UCSD-AML1 (cell line): ENCODE measurements at regions not wholly inside any gene's neighbourhood (a gene's known extent, or its start where the extent isn't known, plus 50 kb on each side); places are given as distances from the start of the nearest gene placed in this dataset.
"Not testable (repeated sequence)": the region's sequence is repeated elsewhere in the genome, so short reads cannot be mapped to it uniquely, and the experiment has no call there.

ENCODE experiments used
- DNase-seq: peaks from one replicate; lab custom pipeline; 2025; ENCODE audit not compliant: unreplicated experiment; lab: John Stamatoyannopoulos, UW

DNA sequence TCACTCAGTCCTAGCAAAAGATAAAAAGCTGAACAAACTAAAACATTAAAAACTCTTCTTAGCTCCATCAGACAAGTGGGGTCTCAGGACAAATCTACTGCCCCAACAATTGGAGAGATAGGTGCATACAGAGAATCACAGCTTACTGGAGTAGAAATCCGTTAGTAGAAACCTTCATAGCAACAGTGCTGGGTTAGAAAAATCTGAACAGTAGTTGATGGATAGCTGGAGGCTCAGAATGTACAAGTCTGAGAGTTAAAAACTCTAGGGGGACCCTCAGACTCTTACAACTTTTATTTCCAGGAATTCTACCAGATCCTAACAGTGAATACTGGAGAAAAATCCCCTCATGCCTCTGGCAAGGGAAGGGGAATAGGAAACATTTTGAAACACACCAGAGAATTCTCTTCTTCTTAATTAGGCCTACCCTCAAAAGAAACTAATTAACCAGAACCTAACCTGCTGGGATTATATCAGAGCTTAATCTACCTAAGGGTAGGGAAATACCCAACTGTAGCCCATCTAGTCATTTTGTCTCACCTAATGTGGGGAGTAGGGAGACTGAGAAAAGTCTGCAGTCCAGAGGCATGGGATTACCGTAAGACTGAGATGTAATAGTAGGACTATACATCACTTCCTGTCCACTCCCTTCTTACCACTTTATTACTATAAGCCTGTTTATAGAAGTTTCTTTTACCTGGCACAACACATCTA, 165.0 kb upstream of the CTSO start:
- DNase-seq = no peak

DNA sequence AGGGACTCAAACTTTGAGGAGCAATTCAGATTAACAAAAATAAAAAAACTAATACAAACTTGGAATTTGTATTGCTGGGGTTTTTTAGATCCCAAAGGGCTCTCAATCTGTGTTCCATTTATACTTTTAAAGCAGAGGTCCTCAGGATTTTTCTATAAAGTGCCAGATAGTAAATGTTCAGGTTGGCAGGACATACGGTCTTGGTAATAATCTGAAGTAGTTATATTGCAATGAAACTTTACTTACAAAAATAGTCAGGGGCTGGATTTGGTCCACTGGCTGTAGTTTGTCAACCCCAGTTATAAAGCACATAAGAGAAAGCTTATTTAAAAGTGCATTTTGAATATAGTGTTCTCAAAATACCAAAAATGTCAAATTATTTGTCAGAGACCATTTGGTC, 164.1 kb upstream of the CTSO start:
- no peak for DNase-seq

DNA sequence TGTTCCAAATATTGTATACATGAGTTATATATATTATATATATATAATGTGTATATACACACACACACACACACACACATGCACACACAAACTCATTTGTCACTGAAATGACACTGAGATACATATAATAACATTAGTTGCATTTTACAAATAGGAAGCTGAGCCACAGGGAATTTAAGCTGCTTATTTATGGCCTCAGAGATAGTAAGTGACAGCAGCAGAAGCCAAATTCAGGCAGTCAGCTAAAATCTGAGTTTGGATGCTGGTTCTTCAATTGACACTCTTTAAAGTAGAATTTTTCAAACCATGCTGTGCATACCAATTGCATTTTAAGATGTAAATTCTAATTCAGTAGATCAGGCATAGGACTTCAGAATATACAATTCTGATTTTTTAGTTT, 163.3 kb upstream of the CTSO start:
- DNase-seq = no peak

- no peak for DNase-seq
Measured at GRCh38 chr4:156113138-156113765, 159.6 kb upstream of the CTSO start.

- DNase-seq = no peak
Measured at GRCh38 chr4:156111686-156112085, 158.0 kb upstream of the CTSO start.

DNA sequence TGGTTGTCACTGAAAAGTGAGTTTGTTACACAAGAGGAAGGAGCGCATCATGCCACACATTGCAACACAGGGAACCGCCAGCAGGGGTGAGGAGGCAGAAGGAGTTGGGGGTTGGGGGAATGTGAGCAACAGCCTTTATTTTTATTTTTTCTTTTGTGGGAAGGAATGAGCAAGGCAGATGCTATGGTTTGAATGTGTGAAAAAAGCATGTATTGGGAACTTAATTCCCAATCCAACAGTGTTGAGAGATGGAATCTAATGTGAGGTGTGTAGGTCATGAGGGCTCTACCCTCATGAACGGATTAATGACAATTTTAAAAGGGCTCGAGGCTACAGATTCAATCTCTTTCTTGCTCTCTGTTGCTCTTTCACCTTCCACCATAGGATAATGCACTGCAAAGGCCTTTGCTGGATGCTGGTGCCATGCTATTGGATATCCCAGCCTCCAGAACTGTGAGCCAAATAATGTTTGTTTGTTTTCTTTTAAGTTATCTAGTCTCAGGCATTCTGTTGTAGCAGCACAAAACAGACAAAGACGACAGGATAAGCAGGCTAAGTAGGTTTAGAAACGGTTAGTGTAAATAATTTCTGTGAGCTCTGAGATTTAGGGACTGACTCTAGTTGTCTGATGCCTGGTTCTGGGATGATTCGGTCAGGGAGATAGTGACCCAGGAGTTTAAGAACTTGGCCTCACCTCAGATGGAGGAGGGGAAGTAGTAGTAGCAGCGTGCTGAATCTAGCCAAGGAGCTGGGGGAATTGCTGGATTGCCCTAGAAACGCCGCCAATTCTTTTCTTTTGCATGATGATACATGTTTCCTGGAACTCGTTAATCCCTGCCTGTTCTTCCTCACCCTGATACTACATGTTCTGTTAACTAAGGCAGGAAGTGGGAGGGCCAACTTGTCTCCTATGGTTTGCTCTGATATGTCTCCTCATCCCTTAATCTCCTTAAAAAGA, 156.6 kb upstream of the CTSO start:
- no peak for DNase-seq

GRCh38 chr4:156109087-156109486, 155.4 kb upstream of the CTSO start:
- DNase-seq = not testable (repeated sequence)

DNA sequence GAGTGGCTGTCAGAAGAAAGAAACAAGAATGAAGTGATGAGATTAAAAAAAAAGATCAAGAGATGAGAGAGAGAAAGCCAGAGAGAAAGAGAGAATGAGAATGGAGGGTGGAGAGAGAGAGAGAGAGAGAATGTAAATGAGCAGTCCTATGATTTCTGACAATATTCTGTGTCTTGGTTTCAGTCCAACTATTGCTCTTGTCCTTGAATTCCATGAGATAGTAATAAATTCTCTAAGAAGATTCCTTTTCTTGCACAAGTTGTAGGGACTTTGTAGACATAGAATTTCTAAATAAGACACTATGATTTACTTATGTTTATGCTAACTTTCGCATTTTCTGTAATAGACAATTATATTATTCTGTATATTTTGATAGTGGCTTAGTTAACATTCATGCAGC, 149.6 kb upstream of the CTSO start:
- no peak for DNase-seq

- no peak for DNase-seq
Measured at GRCh38 chr4:156102411-156102810, 148.7 kb upstream of the CTSO start.

DNA sequence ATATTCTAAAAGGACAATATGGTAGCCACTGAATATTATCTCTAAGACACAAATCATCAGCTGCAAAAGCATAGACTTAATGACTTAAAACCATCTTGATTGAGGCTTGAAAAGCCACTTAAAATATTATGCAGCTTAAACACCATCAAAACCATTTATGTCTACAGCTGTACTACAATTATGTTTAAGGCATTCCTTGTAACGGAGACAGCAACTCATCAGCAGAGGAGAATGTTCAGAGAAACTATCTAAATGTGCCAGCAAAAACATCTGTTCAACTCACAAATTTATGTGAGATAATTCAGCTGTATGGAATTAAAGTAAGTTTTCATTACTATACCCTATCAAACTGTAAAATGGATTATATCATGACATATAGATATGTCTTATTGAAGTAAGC, 147.9 kb upstream of the CTSO start:
- DNase-seq = no peak

- no peak for DNase-seq
Measured at GRCh38 chr4:156100651-156101050, 147.0 kb upstream of the CTSO start.

DNA sequence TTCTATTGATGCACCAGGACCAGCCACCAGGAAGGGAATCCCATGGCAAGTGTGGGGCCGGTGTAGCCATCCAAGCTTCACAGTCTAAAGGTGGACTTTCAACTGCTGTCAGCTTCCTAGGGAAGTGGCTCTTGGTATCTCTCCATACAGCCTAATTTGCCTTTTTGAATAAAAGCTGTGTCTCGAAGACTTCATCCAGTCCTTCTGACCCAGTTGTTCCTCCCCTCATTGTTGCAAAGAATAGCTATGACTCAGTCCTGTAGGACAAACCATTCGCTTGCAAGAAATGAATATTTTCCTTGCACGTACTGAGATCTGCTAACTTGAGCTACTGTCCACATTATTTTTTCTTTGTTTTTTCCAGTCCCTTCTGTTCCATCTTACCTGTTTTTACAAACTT, 145.1 kb upstream of the CTSO start:
- DNase-seq = no peak

DNA sequence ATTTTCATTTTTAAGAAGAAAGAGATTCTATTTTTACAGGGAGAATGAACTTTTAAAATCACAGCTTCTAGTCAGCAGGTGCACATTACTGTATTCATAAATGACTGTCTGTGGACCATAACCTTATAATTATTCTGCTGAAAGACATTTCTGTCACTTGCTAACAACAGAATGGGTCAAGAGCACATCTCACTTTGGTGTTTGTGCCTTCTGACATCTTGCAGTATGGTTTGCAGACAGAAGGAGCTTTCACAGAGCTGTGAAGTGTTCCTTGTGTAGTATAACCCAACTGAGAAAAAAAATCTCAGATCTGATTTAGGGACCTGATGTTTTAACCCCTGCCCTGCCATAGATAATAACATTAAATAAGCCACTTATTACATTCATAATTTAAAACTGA, 131.4 kb upstream of the CTSO start:
- DNase-seq = no peak

DNA sequence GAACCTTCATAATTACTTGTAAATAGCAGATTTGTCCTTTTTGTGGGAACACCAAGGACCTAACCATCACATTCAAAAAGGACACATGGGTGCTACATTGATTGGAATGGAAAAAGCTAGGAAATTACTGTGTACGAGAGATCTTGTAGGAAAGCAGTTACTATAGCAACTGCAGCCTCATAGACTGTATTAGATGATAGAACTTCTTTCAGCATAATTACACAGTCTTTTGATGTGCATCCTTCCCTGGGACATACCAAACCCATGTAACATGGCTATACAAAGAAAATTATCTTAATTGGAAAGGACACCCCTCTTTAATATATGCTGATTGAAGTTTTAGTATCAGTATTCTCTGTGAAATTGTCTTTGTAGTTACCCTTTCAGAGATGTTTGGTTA, 130.7 kb upstream of the CTSO start:
- no peak for DNase-seq

DNA sequence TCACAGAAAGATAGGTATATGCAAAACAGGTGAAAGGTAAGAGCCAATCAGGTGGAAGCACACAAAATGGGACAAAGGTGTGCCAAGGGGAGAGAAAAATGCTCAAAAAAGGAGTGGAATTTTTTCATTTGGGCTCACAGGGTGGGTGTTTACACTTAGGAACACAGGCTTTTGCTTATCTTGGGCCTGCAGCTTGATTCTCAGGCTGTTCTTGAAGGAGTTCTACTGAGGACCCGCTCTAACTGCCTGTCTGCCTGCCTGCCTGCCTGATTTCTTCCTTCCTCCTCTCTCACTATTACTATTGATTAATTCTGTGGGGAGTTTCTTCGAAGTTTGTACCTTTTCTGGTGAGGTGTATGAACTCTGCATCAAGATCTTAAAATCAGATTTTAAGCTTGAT, 120.3 kb upstream of the CTSO start:
- no peak for DNase-seq

- DNase-seq = no peak
Measured at GRCh38 chr4:156060661-156061060, 107.0 kb upstream of the CTSO start.

- no peak for DNase-seq
Measured at GRCh38 chr4:156053174-156053573, 99.5 kb upstream of the CTSO start.

DNA sequence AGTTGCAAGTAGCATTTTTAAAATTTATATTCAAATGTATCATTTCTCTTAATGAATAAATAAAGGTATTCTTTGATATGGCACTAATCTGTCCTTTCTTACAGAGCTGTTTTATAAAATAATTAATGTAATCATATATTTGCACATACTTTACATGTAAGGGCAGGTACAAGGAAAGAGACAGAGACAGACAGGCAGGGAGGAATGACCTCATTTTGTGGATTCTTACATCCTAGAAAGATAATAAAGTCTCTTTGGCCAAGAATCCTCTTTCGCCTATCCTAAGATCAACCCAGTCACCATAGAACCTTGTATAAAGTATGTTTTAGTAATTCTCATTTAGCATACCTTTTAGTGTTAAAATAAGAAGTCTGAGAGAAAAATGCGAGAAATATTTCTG, 98.5 kb upstream of the CTSO start:
- no peak for DNase-seq

DNA sequence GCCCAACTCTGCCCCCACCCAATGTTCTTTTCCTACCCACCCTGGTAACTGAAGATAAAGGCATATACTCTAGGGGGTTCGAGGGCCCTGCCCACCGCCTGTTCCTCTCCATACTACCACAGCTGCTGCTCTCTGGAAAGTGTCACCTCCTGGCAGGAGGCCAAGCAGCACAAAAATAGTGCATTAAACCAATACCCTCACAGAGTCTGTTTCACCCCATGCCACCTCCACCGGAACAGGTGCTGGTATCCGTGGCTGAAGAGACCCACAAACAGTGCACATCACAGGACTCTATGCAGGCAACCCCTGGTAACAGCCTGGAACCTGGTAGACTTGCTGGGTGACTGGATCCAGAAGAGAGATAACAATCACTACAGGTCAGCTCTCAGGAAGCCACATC, 85.1 kb upstream of the CTSO start:
- no peak for DNase-seq

DNA sequence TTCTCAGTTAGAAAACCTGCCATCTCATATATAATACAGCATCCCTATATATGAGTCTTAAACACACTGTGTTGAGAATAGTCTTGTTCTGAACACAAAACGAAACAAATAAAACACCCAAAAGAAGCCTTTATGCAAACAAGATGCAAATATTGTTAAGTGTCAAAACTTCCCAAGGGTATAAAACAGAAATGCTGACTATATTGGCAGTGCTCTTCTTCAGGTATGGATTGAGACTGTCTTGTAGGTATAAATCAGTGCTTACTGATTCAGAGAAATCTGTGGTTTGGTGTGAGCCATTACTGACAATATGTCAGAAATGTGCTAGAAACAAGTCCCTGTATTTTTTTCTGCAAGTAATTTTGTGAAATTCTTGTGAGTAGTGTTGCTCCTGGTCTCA, 82.8 kb upstream of the CTSO start:
- DNase-seq = no peak

- no peak for DNase-seq
Measured at GRCh38 chr4:156029691-156030090, 76.0 kb upstream of the CTSO start.

DNA sequence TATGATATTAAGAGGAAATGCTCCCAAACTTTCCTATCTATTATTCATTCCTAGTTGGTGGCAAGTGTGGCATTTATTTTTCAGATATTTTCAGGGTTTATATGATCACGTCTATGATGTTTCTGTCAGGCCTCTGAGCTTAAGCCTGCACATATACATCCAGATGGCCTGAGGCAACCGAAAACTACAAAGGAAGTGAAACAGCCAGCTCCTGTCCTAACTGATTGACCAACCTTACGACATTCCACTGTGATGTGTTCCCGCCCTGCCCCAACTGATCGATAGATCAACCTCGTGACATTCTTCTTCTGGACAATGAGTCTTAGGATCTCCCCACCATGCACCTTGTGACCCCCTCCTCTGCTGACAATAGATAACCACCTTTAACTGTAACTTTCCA, 67.6 kb upstream of the CTSO start:
- no peak for DNase-seq
